Psoas muscle (tissue), 7 donors: ENCODE measurements at regions not wholly inside any gene's neighbourhood (a gene's known extent, or its start where the extent isn't known, plus 50 kb on each side); places are given as distances from the start of the nearest gene placed in this dataset.
"Not testable (repeated sequence)": the region's sequence is repeated elsewhere in the genome, so short reads cannot be mapped to it uniquely, and the experiment has no call there.

Source experiments
- ATAC-seq, 4 donors: fragments of 200-7000 bp; cut with Tn5 transposase; one replicate each; pipeline ENCODE4 v1.9.1; 2020; ENCODE audit warnings: moderate library complexity in 3 of 4, mild to moderate bottlenecking in 2 of 4
- DNase-seq, 2 donors: peaks; one replicate each; pipeline ENCODE4 v3.0.0-alpha.2; 2020
- H3K27ac ChIP-seq: fragments of 200-600 bp; one replicate; pipeline ENCODE4 v1.8.0; 2022
- H3K27me3 ChIP-seq, 3 donors: fragments of 200-600 bp in 1 of 3; one replicate each; pipeline versions ENCODE4 v1.6.1 to v1.8.0; 2013 to 2022; ENCODE audit warnings: low read length in 2 of 3, mild to moderate bottlenecking in 2 of 3, moderate library complexity in 1 of 3; ENCODE audit not compliant: insufficient read depth in 3 of 3
- H3K36me3 ChIP-seq, 2 donors: fragments of 200-600 bp in 1 of 2; one replicate each; pipeline versions ENCODE4 v1.6.1 to v1.8.0; 2013 to 2022; ENCODE audit warnings: low read depth in 1 of 2, mild to moderate bottlenecking in 1 of 2, moderate library complexity in 1 of 2; ENCODE audit not compliant: insufficient read depth in 1 of 2
- H3K4me1 ChIP-seq: fragments of 200-600 bp; one replicate; pipeline ENCODE4 v1.8.0; 2022
- H3K4me3 ChIP-seq: fragments of 200-600 bp; one replicate; pipeline ENCODE4 v1.8.0; 2022; ENCODE audit warnings: mild to moderate bottlenecking
- H3K9me3 ChIP-seq: fragments of 200-600 bp; one replicate; pipeline ENCODE4 v1.8.0; 2022
- CTCF ChIP-seq: fragments of 200-600 bp; IDR thresholded peaks from one replicate; pipeline ENCODE4 v1.8.0; 2022; ENCODE audit warnings: antibody characterized with exemption
- WGBS, 3 donors: extraction: QIAGEN DNeasy Blood & Tissue Kit; methylation state at CpG; one replicate each; pipeline versions ENCODE4 v1.1.6 to v1.1.7; 2013; 5-methylcytosine and 5-hydroxymethylcytosine counted together
- intact Hi-C, 2 donors: fragments of 100-400 bp; cut with DNase I; formaldehyde crosslinking; loops; one replicate each; pipeline versions ENCODE4 v1.11.0 to v1.14.2; 2022
- donor health status: healthy with polysubstance abuse.
- donor health status: DM: no; HTN: no; CAD: no; lungs with moderate emphysema.
- donor health status: Bipolar disorder and iron deficiency.
- donor health status: healthy.
- donor health status: DM: yes; HTN: yes; CAD: no.
- donor health status: DM: no; HTN: no; CAD: no.
- donor health status: DM: yes; HTN: yes; CAD: no.

GRCh38 chr6:71810880-71811279 lies 75.5 kb upstream of the RIMS1 start:
- Histone ChIP-seq H3K36me3 (no peaks in the 10 kb centered on the region), H3K9me3 (peaks cover 24% of the 10 kb centered on the region), H3K4me1 (no peaks in the 10 kb centered on the region), H3K4me3 (no peak overlapping the region), H3K27ac (no peak overlapping the region), H3K27me3 (no peaks in the 10 kb centered on the region)
- intact Hi-C loops: no loop called here
- TF ChIP-seq CTCF: no peak
- DNase-seq (no peak), ATAC-seq (no peak)
- 83 to 95% (median 94%) methylated on average over 1 of the region's 1 CpG for whole genome bisulfite sequencing, 3 donors

- Histone ChIP-seq H3K27me3 (no peaks in the 10 kb centered on the region), H3K27ac (no peak overlapping the region), H3K4me1 (no peaks in the 10 kb centered on the region), H3K9me3 (no peaks in the 10 kb centered on the region), H3K4me3 (no peak overlapping the region), H3K36me3 (no peaks in the 10 kb centered on the region)
- 96 to 100% (median 97%) methylated on average over 2 of the region's 2 CpGs for WGBS, 3 donors
- intact Hi-C loops: no loop called here
- DNase-seq (no peak), ATAC-seq (no peak)
- TF ChIP-seq CTCF: no peak
Observed at GRCh38 chr6:71822625-71823024, 63.7 kb upstream of the RIMS1 start.

GRCh38 chr6:71832110-71832764 lies 54.1 kb upstream of the RIMS1 start:
- H3K27me3 ChIP-seq, H3K36me3 ChIP-seq, intact Hi-C loops, H3K27ac ChIP-seq, H3K4me3 ChIP-seq, H3K4me1 ChIP-seq, ATAC-seq, DNase-seq, H3K9me3 ChIP-seq: not testable (repeated sequence)
- WGBS, 3 donors: 88 to 95% (median 92%) methylated on average over 22 to 25 of the region's 25 CpGs
